ENCODE measurements at regions not wholly inside any gene's neighbourhood (a gene's known extent, or its start where the extent isn't known, plus 50 kb on each side); places are given as distances from the start of the nearest gene placed in this dataset.

- TF ChIP-seq EZH2 (IDR thresholded peaks at IDR 0.05) (no peak), POLR2AphosphoS5 (IDR thresholded peaks at IDR 0.05; ENCODE audit: borderline replicate concordance, low read depth, low read length) (no peak), FOXP2 (optimal IDR thresholded peaks at IDR 0.05; ENCODE audit: control extremely low read depth, extremely low read length, insufficient read depth) (no peak)
Measured at GRCh38 chr2:57793310-57793709, 253.3 kb upstream of the VRK2 start.
